ENCODE measurements at regions not wholly inside any gene's neighbourhood (a gene's known extent, or its start where the extent isn't known, plus 50 kb on each side); places are given as distances from the start of the nearest gene placed in this dataset.

- TF ChIP-seq EZH2 (IDR thresholded peaks at IDR 0.05; ENCODE audit: borderline replicate concordance, low read length), result no peak
- TF ChIP-seq CTCF (IDR thresholded peaks at IDR 0.05; ENCODE audit: low read length), result no peak
These were observed 700.0 kb downstream of the RFPL4B start for GRCh38 chr6:113047148-113047547.
